ENCODE measurements at regions not wholly inside any gene's neighbourhood (a gene's known extent, or its start where the extent isn't known, plus 50 kb on each side); places are given as distances from the start of the nearest gene placed in this dataset.
A peak's percentile ranks its signal among the peaks of the same experiment; 100 is the strongest.
"Not testable (repeated sequence)": the region's sequence is repeated elsewhere in the genome, so short reads cannot be mapped to it uniquely, and the experiment has no call there.

DNA sequence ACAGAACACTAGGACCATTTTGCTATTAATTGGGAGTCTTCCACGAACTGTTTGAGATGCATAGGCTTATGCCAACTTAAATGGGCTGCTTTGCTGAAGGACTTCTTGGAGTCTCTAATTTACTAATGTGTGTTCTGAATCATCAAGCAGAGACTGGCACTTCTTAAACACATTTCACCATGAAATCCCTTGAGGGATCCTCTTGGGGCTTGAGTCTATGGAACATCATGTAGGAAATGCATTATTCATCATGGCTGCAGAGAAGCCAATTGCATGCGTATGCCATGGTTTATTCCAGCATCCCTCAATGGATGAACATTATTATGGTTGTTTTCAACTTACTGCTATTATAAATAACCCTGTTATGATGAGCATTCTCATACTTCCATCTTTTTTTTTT, 73.4 kb downstream of the FGD2 start:
- in situ Hi-C loops (cut with HindIII; ENCODE audit: low pct_ligation_motif_present, low pct_unique_long_range_greater_than_20kb, low sequenced_read_pairs): no loop called here
- DNase-seq: no peak

GRCh38 chr6:37081042-37081607, 75.7 kb downstream of the FGD2 start:
- in situ Hi-C loops (cut with HindIII; ENCODE audit: low pct_ligation_motif_present, low pct_unique_long_range_greater_than_20kb, low sequenced_read_pairs): no loop called here
- DNase-seq: no peak

DNA sequence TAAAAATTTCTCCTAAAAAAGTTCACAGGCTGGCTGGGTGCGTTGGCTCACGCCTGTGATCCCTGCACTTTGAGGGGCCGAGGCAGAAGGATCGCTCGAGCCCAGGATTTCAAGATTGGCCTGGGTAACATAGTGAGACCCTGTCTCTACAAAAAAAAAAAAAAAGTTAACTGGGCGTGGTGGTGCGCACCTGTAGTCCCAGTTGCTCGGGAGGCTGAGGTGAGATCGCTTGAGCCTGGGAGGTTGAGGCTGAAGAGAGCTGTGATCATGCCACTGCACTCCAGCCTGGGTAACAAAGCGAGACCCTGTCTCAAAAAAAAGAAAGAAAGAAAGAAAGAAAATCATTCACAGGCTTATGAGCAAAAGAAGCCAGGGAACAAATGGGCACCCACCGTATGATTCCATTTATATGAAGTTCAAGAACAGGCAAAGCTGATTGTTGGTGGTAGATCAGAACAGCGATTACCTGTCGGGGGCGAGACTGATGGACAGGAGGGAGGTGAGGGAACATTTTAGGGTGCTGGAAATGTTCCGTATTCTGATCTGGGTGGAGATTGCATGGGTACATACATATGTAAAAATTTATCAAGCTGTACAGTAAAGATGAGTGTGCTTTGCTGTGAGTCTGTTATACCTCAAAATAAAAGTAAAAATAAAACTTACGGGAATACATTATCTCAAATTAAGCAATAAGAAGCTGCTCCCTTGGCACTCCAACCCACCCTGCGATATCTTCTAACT, 77.1 kb downstream of the FGD2 start:
- DNase-seq: no peak
- in situ Hi-C loops (cut with HindIII; ENCODE audit: low pct_ligation_motif_present, low pct_unique_long_range_greater_than_20kb, low sequenced_read_pairs): no loop called here

DNA sequence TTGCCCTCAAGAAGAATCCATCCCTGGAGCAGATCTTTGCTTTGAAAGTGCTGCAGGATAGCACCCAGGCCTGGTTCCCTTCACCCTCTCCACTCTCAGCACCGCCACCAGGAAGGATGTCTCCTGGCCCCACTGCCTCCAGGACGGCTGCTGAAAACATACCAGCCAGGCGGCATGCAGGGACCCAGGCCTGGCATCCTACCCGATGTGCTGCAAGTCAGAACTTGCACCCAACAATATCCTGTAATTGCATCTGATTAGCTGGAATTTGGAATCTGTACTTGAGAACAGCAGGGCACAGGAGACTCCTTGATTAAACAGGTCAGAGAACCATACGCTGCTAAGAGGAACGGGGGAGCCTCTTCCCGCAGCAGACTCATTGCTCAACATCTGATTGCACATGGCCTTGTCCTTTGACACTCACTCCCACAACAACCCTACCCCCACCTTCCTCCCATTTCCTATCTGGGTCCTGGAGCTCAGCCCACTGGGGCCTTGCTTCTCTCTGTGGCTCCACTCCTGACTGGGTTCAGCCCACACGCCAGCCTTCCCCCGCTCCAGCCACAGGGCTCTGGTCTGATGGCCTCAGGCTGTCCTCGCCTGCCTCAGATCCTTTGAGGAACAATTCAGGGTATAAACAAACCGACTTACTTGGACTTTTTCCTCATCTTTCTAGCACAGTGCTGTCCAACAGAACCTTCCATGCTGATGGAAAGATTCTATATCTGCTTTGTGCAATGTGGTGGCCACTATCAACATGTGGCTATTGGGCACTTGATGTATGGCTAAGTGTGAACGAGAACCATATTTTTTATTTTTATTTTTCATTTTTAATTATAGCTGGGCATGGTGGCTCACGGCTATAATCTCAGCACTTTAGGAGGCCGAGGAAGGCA, 78.0 kb downstream of the FGD2 start:
- in situ Hi-C loops (cut with HindIII; ENCODE audit: low pct_ligation_motif_present, low pct_unique_long_range_greater_than_20kb, low sequenced_read_pairs): no loop called here
- DNase-seq: no peak

DNA sequence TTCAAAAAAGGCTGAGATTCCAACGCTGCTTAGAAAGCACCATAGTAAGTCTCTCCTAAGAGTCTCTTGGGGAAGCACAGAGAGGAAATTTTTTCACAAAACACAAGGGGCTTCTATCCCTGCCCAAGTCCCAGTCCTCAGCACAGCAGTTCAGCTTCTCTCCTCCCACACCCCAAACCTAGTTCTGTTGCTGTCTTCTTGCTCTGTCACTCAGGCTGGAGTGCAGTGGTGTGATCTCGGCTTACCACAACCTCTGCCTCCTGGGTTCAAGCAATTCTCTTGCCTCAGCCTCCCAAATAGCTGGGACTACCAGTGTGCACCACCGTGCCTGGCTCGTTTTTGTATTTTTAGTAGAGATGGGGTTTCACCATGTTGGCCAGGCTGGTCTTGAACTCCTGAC, 79.2 kb downstream of the FGD2 start:
- in situ Hi-C loops (cut with HindIII; ENCODE audit: low pct_ligation_motif_present, low pct_unique_long_range_greater_than_20kb, low sequenced_read_pairs): not testable (repeated sequence)

GRCh38 chr6:37085198-37085597, 79.7 kb downstream of the FGD2 start:
- in situ Hi-C loops (cut with HindIII; ENCODE audit: low pct_ligation_motif_present, low pct_unique_long_range_greater_than_20kb, low sequenced_read_pairs): no loop called here
- DNase-seq: no peak

More for the DNA sequence above, 79.2 kb downstream of the FGD2 start:
- not testable (repeated sequence) for DNase-seq

- in situ Hi-C loops (cut with HindIII; ENCODE audit: low pct_ligation_motif_present, low pct_unique_long_range_greater_than_20kb, low sequenced_read_pairs): no loop called here
- no peak for DNase-seq
Measured at GRCh38 chr6:37088897-37089296, 81.1 kb upstream of the PIM1 start.

DNA sequence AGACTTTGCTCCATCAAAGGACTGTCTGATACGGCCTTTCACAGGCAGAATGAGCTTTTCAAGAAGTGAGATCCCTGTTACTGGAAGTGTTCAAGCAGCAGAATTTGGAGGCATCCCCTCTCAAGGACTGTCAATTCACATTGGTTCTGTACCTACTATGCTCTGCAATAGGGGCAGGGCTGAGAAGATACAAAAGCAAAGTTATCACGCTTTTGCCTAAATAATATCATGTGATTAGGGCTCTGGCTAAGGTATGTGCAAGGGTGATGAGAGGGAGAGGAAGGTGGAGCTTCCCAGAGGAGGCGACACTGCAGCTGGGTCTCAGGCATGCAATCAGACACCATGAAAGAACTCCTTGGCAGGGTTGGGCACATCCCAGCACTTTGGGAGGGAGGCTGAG, 80.2 kb upstream of the PIM1 start:
- in situ Hi-C loops (cut with HindIII; ENCODE audit: low pct_ligation_motif_present, low pct_unique_long_range_greater_than_20kb, low sequenced_read_pairs): no loop called here
- no peak for DNase-seq

DNA sequence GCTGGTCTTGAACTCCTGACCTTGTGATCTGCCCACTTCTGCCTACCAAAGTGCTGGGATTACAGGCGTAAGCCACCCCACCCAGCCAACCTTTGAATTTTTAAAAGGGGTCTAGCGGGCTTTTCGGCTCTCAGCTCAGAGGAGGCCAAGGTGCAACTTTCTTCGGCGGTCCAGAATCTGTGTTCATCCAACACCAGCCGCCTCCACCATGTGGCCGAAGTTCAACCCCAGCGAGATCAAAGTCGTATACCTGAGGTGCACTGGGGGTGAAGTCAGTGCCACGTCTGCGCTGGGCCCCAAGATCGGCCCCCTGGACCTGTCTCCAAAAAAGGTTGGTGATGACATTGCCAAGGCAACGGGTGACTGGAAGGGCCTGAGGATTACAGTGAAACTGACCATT, 78.8 kb upstream of the PIM1 start:
- in situ Hi-C loops (cut with HindIII; ENCODE audit: low pct_ligation_motif_present, low pct_unique_long_range_greater_than_20kb, low sequenced_read_pairs); DNase-seq: not testable (repeated sequence)

DNA sequence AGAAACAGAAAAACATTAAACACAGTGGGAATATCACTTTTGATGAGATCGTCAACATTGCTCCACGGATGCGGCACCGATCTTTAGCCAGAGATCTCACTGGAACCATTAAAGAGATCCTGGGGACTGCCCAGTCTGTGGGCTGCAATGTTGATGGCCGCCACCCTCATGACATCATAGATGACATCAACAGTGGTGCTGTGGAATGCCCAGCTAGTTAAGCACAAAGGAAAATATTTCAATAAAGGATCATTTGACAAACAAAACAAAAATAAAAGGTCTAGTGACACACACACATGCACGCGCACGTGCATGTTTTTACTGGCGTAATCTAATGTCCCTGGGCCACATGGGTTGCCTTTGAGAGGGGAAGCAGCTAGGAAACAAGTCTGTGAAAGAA, 78.4 kb upstream of the PIM1 start:
- in situ Hi-C loops (cut with HindIII; ENCODE audit: low pct_ligation_motif_present, low pct_unique_long_range_greater_than_20kb, low sequenced_read_pairs); DNase-seq: not testable (repeated sequence)

- in situ Hi-C loops (cut with HindIII; ENCODE audit: low pct_ligation_motif_present, low pct_unique_long_range_greater_than_20kb, low sequenced_read_pairs): no loop called here
- DNase-seq: no peak
Measured at GRCh38 chr6:37092923-37093727, 76.8 kb upstream of the PIM1 start.

DNA sequence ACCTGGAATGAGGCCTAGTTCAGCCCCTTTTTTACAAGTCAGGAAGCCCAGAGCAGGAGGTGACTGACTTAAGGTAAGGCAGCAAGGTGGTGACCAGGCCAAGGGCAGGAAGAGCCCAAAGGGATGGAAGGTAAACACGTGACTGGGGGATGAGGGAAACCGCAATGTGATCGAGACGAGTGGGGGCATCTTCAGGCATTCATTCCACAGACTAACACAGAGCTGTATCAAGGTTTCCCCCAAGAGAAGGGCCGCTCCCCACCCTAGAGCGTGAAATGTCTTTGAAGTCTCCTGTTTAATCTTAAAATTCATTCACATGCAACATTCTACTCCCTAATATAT, 76.3 kb upstream of the PIM1 start:
- in situ Hi-C loops (cut with HindIII; ENCODE audit: low pct_ligation_motif_present, low pct_unique_long_range_greater_than_20kb, low sequenced_read_pairs): no loop called here
- no peak for DNase-seq

DNA sequence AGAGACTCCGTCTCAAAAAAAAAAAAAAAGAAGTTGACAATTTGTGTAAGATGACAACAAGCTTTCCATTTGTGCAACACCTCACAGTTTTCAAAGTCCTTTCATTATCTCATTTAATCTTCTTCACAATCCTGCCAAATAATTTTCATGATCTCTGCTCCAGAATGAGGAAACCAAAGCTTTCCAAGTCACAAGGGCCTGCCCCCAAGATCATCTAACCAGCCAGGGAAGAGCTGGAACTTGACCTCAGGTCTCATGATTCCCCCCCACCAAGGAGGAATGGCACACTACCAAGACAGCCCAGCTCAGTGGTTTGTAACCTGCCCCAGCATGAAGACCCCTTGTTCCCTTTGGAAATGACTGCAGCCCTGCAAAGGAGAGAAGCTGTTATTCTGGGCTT, 74.0 kb upstream of the PIM1 start:
- no peak for DNase-seq
- in situ Hi-C loops (cut with HindIII; ENCODE audit: low pct_ligation_motif_present, low pct_unique_long_range_greater_than_20kb, low sequenced_read_pairs): no loop called here

DNA sequence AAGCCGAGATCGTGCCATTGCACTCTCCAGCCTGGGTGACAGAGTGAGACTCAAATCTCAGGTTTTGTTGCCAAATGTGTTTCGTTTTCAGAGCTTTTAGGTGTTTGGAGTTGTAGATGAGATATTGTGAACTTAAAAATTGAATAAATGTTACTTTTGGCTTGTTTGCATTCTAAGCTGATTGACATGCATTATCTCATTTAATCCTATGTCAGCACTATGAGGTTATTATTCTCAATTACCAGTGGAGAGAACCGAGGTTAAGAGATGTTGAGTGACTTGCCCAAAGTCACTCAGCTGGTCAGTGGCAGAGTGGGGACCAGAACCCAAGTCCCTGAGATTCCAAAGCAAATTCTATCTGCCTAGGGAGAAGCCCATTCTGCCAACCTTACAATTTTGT, 72.6 kb upstream of the PIM1 start:
- DNase-seq: no peak
- in situ Hi-C loops (cut with HindIII; ENCODE audit: low pct_ligation_motif_present, low pct_unique_long_range_greater_than_20kb, low sequenced_read_pairs): no loop called here

DNA sequence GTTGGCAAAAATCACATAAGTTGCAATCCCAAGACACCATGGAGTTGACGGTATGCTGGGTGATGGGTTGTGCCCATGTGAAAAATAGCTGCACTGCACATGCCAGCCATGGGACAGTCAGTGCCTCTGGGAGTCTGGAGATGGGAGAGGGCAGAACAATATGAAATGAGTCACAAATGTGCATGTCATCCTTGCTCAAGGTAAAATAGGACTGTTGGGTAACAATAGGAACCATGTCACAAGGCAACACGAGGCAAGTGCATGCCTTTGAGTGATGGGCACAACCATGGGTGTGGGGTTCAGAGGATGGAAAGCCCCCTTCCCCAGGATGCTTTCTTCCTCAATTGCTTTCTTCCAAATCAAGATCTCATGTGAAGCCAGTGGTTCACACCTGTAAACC, 70.5 kb upstream of the PIM1 start:
- in situ Hi-C loops (cut with HindIII; ENCODE audit: low pct_ligation_motif_present, low pct_unique_long_range_greater_than_20kb, low sequenced_read_pairs): no loop called here
- DNase-seq: no peak

GRCh38 chr6:37100745-37101144, 69.2 kb upstream of the PIM1 start:
- no peak for DNase-seq
- in situ Hi-C loops (cut with HindIII; ENCODE audit: low pct_ligation_motif_present, low pct_unique_long_range_greater_than_20kb, low sequenced_read_pairs): no loop called here

DNA sequence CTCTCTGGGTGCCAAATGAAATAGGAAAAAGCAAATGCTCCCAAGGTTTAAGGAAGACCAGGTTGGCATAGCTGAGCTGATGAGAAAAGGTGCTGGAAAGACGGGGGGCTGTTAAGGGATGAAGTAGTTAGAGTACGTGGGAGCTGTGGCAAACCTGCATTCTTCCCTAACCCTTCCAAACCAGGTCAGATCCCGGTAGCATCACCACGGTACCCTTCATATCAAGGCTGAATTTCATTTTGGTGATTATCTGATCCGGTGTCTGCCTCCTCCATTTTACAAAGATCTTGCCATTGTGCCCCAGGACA, 68.0 kb upstream of the PIM1 start:
- no peak for DNase-seq
- in situ Hi-C loops (cut with HindIII; ENCODE audit: low pct_ligation_motif_present, low pct_unique_long_range_greater_than_20kb, low sequenced_read_pairs): no loop called here

DNA sequence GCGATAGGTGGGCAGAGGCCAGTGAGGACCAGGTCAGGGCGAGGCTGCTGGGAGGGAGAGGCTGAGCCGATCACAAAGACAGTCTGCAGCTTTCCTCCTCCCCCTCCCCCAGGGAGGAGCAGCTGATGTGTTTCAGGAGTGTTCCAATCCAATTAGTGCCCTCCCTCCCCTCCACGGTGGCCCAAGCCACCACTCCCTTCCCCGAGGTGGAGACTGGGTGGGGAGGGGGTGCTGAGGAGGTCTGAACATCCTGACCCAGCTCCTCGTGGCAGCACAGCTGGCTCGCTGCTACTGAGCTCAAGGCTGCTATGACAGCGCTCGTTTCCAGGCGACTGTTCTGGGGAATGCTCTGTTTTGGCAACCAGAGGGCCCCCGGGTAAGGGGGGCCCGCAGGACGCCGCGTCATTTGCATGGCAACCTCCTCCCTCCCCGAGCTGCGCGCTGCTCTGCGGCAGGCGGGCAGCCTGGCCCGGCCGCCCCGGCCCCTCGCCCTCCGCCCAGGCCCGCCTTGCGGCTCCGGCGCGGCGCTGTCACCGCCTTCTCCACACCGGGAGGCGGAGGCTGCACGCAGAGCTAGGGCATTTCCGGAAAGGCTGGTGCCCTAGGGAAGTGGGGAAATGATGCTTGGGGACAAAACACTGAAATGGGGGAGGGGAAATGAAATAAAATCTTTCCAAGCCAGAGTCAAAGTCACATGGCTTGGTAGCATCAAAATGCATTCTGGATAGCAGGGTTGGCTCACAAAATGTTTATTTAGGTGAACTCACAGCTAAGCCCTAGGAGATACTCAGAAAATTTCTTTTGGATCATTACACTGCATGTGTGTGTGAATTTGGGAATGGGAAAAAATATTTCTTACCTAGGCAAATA, 67.4 kb upstream of the PIM1 start:
- in situ Hi-C loops (cut with HindIII; ENCODE audit: low pct_ligation_motif_present, low pct_unique_long_range_greater_than_20kb, low sequenced_read_pairs): no loop called here
- peak; percentile 84 for DNase-seq
